ENCODE measurements at regions not wholly inside any gene's neighbourhood (a gene's known extent, or its start where the extent isn't known, plus 50 kb on each side); places are given as distances from the start of the nearest gene placed in this dataset.
A peak's percentile ranks its signal among the peaks of the same experiment; 100 is the strongest.

- DNase-seq (ENCODE audit: low read depth), result no peak
- no peak for TF ChIP-seq CTCF (IDR thresholded peaks at IDR 0.05; ENCODE audit: insufficient read depth, low read depth, low read length, missing control alignments)
- no peak overlapping the region for H3K4me3 ChIP-seq (ENCODE audit: low read length)
Observed at GRCh38 chr1:14365301-14365988, 233.0 kb upstream of the KAZN start.

GRCh38 chr1:14366091-14367018 is 232.1 kb upstream of the KAZN start:
- no peak for DNase-seq (ENCODE audit: low read depth)
- no peak overlapping the region for H3K4me3 ChIP-seq (ENCODE audit: low read length)
- no peak for TF ChIP-seq CTCF (IDR thresholded peaks at IDR 0.05; ENCODE audit: insufficient read depth, low read depth, low read length, missing control alignments)

- DNase-seq (ENCODE audit: low read depth), result no peak
- no peak for TF ChIP-seq CTCF (IDR thresholded peaks at IDR 0.05; ENCODE audit: insufficient read depth, low read depth, low read length, missing control alignments)
- no peak overlapping the region for H3K4me3 ChIP-seq (ENCODE audit: low read length)
Observed at GRCh38 chr1:14367451-14367850, 231.0 kb upstream of the KAZN start.

GRCh38 chr1:14369526-14370213 is 228.8 kb upstream of the KAZN start:
- no peak overlapping the region for H3K4me3 ChIP-seq (ENCODE audit: low read length)
- TF ChIP-seq CTCF (IDR thresholded peaks at IDR 0.05; ENCODE audit: insufficient read depth, low read depth, low read length, missing control alignments), result no peak
- no peak for DNase-seq (ENCODE audit: low read depth)

- no peak overlapping the region for H3K4me3 ChIP-seq (ENCODE audit: low read length)
- no peak for TF ChIP-seq CTCF (IDR thresholded peaks at IDR 0.05; ENCODE audit: insufficient read depth, low read depth, low read length, missing control alignments)
- peak; percentile 24 for DNase-seq (ENCODE audit: low read depth)
Observed at GRCh38 chr1:14371771-14372497, 226.6 kb upstream of the KAZN start.

GRCh38 chr1:14372526-14372925 is 226.0 kb upstream of the KAZN start:
- no peak for TF ChIP-seq CTCF (IDR thresholded peaks at IDR 0.05; ENCODE audit: insufficient read depth, low read depth, low read length, missing control alignments)
- DNase-seq (ENCODE audit: low read depth), result peak; percentile 16
- H3K4me3 ChIP-seq (ENCODE audit: low read length), result no peak overlapping the region

Data from epithelial cell of esophagus (primary cell).